Endothelial cell (in vitro differentiated cells): ENCODE measurements at regions not wholly inside any gene's neighbourhood (a gene's known extent, or its start where the extent isn't known, plus 50 kb on each side); places are given as distances from the start of the nearest gene placed in this dataset.

Experiments used
- DNase-seq: peaks from one replicate; pipeline ENCODE4 v3.0.0; 2021; ENCODE audit warnings: low spot score
- H3K27ac Mint-ChIP-seq: one replicate; pipeline ENCODE4 v1.8.0; 2021; ENCODE audit warnings: mixed read lengths, inconsistent platforms; ENCODE audit not compliant: unreplicated experiment
- H3K27me3 Mint-ChIP-seq: one replicate; pipeline ENCODE4 v1.8.0; 2021; ENCODE audit warnings: mild to moderate bottlenecking, moderate library complexity, mixed read lengths, inconsistent platforms; ENCODE audit not compliant: unreplicated experiment
- H3K36me3 Mint-ChIP-seq: one replicate; pipeline ENCODE4 v1.8.0; 2021; ENCODE audit warnings: mild to moderate bottlenecking, low read depth, mixed read lengths, inconsistent platforms; ENCODE audit not compliant: unreplicated experiment
- H3K4me1 Mint-ChIP-seq: one replicate; pipeline ENCODE4 v1.8.0; 2021; ENCODE audit warnings: mild to moderate bottlenecking, mixed read lengths, inconsistent platforms; ENCODE audit not compliant: unreplicated experiment
- H3K4me3 Mint-ChIP-seq: one replicate; pipeline ENCODE4 v1.8.0; 2021; ENCODE audit warnings: mild to moderate bottlenecking, mixed read lengths, inconsistent platforms; ENCODE audit not compliant: unreplicated experiment
- H3K9me3 Mint-ChIP-seq: one replicate; pipeline ENCODE4 v1.8.0; 2021; ENCODE audit warnings: mixed read lengths, inconsistent platforms; ENCODE audit not compliant: unreplicated experiment
- CTCF ChIP-seq: fragments of 200-600 bp; sonication (generic); IDR thresholded peaks from one replicate; pipeline ENCODE4 v1.5.0; 2021; ENCODE audit warnings: antibody characterized with exemption; ENCODE audit not compliant: unreplicated experiment

GRCh38 chrX:38879631-38880220 is 78.5 kb downstream of the MID1IP1 start:
- no peak for DNase-seq
- TF ChIP-seq CTCF = no peak
- Mint-ChIP-seq H3K4me1 (no peaks in the 10 kb centered on the region), H3K27me3 (no peaks in the 10 kb centered on the region), H3K36me3 (no peaks in the 10 kb centered on the region), H3K4me3 (no peak overlapping the region), H3K27ac (no peak overlapping the region), H3K9me3 (no peaks in the 10 kb centered on the region)

GRCh38 chrX:38880296-38880854 is 79.1 kb downstream of the MID1IP1 start:
- Mint-ChIP-seq H3K27me3 (no peaks in the 10 kb centered on the region), H3K27ac (no peak overlapping the region), H3K36me3 (no peaks in the 10 kb centered on the region), H3K9me3 (no peaks in the 10 kb centered on the region), H3K4me3 (no peak overlapping the region), H3K4me1 (no peaks in the 10 kb centered on the region)
- no peak for TF ChIP-seq CTCF
- no peak for DNase-seq

GRCh38 chrX:38881066-38881465 is 79.8 kb downstream of the MID1IP1 start:
- DNase-seq = no peak
- Mint-ChIP-seq H3K4me1 (no peaks in the 10 kb centered on the region), H3K36me3 (no peaks in the 10 kb centered on the region), H3K27ac (no peak overlapping the region), H3K4me3 (no peak overlapping the region), H3K27me3 (no peaks in the 10 kb centered on the region), H3K9me3 (no peaks in the 10 kb centered on the region)
- no peak for TF ChIP-seq CTCF

- H3K4me1 Mint-ChIP-seq = no peaks in the 10 kb centered on the region
- TF ChIP-seq CTCF = no peak
- no peaks in the 10 kb centered on the region for H3K36me3 Mint-ChIP-seq
- no peaks in the 10 kb centered on the region for H3K9me3 Mint-ChIP-seq
- no peak for DNase-seq
- H3K4me3 Mint-ChIP-seq = no peak overlapping the region
- H3K27ac Mint-ChIP-seq = no peak overlapping the region
- no peaks in the 10 kb centered on the region for H3K27me3 Mint-ChIP-seq
Measured at GRCh38 chrX:38881727-38882126, 80.5 kb downstream of the MID1IP1 start.

- Mint-ChIP-seq H3K4me1 (no peaks in the 10 kb centered on the region), H3K27me3 (no peaks in the 10 kb centered on the region), H3K9me3 (no peaks in the 10 kb centered on the region), H3K27ac (no peak overlapping the region), H3K36me3 (no peaks in the 10 kb centered on the region), H3K4me3 (no peak overlapping the region)
- TF ChIP-seq CTCF = no peak
- DNase-seq = no peak
Measured at GRCh38 chrX:38882894-38883626, 81.8 kb downstream of the MID1IP1 start.
